Loucy (cell line): ENCODE measurements at regions not wholly inside any gene's neighbourhood (a gene's known extent, or its start where the extent isn't known, plus 50 kb on each side); places are given as distances from the start of the nearest gene placed in this dataset.

ENCODE experiments used
- H2AFZ ChIP-seq: fragments of 200-600 bp; sonication (generic); 2 replicates; pipeline ENCODE4 v1.6.0; 2016; ENCODE audit warnings: antibody characterized with exemption, mild to moderate bottlenecking, low read length, moderate library complexity
- H3F3A ChIP-seq: fragments of 200-600 bp; 2 replicates; pipeline ENCODE4 v1.6.0; 2016; ENCODE audit warnings: antibody characterized with exemption, low read depth, mild to moderate bottlenecking
- H3K27me3 ChIP-seq: fragments of 200-600 bp; sonication (generic); 2 replicates; pipeline ENCODE4 v1.6.1; 2014; ENCODE audit warnings: low read length, mild to moderate bottlenecking; ENCODE audit not compliant: insufficient read depth, poor library complexity, severe bottlenecking
- H3K36me3 ChIP-seq: fragments of 200-600 bp; sonication (generic); 2 replicates; pipeline ENCODE4 v1.6.1; 2016; ENCODE audit warnings: low read length; ENCODE audit not compliant: insufficient read depth
- H3K4me1 ChIP-seq: fragments of 200-600 bp; sonication (generic); 2 replicates; pipeline ENCODE4 v1.5.1; 2014; ENCODE audit warnings: low read length, mild to moderate bottlenecking; ENCODE audit not compliant: insufficient read depth, poor library complexity, severe bottlenecking
- H3K4me2 ChIP-seq: fragments of 200-600 bp; sonication (generic); 2 replicates; pipeline ENCODE4 v1.6.0; 2014; ENCODE audit warnings: antibody characterized with exemption, low read length, low read depth, mild to moderate bottlenecking; ENCODE audit not compliant: poor library complexity, severe bottlenecking
- H3K4me3 ChIP-seq: fragments of 200-600 bp; sonication (generic); 2 replicates; pipeline ENCODE4 v1.5.1; 2014; ENCODE audit warnings: low read length, mild to moderate bottlenecking, mixed read lengths; ENCODE audit not compliant: poor library complexity, severe bottlenecking
- H3K79me2 ChIP-seq: fragments of 200-600 bp; sonication (generic); 2 replicates; pipeline ENCODE4 v1.6.1; 2014; ENCODE audit warnings: low read length; ENCODE audit not compliant: insufficient read depth
- H3K9ac ChIP-seq: fragments of 200-600 bp; sonication (generic); 2 replicates; pipeline ENCODE4 v1.6.0; 2014; ENCODE audit warnings: mild to moderate bottlenecking, low read depth, low read length, moderate library complexity; ENCODE audit not compliant: poor library complexity, severe bottlenecking
- H3K9me2 ChIP-seq: fragments of 200-600 bp; sonication (generic); replicated peaks from 2 replicates; pipeline ENCODE4 v1.6.1; 2016; ENCODE audit warnings: low read depth, low read length, mixed read lengths
- H3K9me3 ChIP-seq: fragments of 200-600 bp; sonication (generic); 2 replicates; pipeline ENCODE4 v1.6.1; 2014; ENCODE audit warnings: mild to moderate bottlenecking, antibody characterized with exemption, low read length, low read depth; ENCODE audit not compliant: insufficient read depth
- H4K20me1 ChIP-seq: fragments of 200-600 bp; sonication (generic); 2 replicates; pipeline ENCODE4 v1.6.0; 2014; ENCODE audit warnings: antibody characterized with exemption, low read length, mild to moderate bottlenecking; ENCODE audit not compliant: insufficient read depth, poor library complexity, severe bottlenecking
- CTCF ChIP-seq: fragments of 200-600 bp; sonication (generic); conservative IDR thresholded peaks from 2 replicates; pipeline ENCODE4 v1.5.1; 2014; ENCODE audit warnings: mild to moderate bottlenecking, antibody characterized with exemption, low read length
- EZH2phosphoT487 ChIP-seq: fragments of 200-600 bp; IDR thresholded peaks from 2 replicates; pipeline ENCODE4 v1.6.1; 2018; ENCODE audit warnings: antibody characterized with exemption, mild to moderate bottlenecking, moderate library complexity, borderline replicate concordance

DNA sequence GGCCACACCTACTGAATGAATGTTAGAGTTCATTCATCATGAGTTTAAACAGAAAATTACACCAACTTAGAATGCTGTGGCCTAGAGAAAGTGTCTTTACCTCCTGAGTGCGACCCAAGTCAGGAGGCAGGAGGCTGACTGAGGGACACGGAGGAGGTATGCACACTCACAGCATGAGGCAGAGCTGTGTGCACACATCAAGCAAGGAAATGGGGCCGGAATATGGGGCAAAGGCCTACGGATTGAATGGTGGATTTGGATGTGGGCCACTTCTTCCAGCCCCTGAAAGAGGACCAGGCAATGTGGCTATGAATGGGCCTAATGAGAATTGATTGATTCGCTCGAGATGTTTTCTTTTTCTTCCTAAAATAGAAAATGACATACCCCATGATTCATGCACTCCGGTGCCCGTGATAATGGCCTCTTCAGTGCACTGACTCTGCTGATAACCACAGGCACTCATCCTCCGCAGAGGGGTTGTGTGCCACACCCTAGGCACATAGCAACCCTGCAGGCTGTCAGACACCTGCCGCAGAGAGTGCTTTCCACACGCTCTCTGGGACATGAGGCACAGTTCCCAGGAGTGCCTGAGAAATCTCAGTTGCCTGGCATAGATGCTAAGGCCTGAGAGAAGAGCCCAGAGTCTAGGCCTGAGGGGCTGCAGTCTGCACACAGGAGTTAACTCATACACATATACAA lies 155.5 kb downstream of the GLUL start:
- H3K9me3 ChIP-seq: no peaks in the 10 kb centered on the region
- H2AFZ ChIP-seq: peak overlapping the region; percentile 84
- H3K4me1 ChIP-seq: peaks cover 9% of the 10 kb centered on the region
- H3F3A ChIP-seq: no peaks in the 10 kb centered on the region
- TF ChIP-seq EZH2phosphoT487: no peak
- no peak for TF ChIP-seq CTCF
- H3K4me3 ChIP-seq: no peak overlapping the region
- H3K36me3 ChIP-seq: no peaks in the 10 kb centered on the region
- no peak overlapping the region for H3K9ac ChIP-seq
- no peaks in the 10 kb centered on the region for H3K27me3 ChIP-seq
- H3K79me2 ChIP-seq: no peaks in the 10 kb centered on the region
- H4K20me1 ChIP-seq: no peaks in the 10 kb centered on the region
- no peak overlapping the region for H3K4me2 ChIP-seq
- no peaks in the 10 kb centered on the region for H3K9me2 ChIP-seq

GRCh38 chr1:182235604-182235951 lies 156.0 kb downstream of the GLUL start:
- no peaks in the 10 kb centered on the region for H3K36me3 ChIP-seq
- no peaks in the 10 kb centered on the region for H4K20me1 ChIP-seq
- no peaks in the 10 kb centered on the region for H3K27me3 ChIP-seq
- H3K9ac ChIP-seq: no peak overlapping the region
- peak overlapping the region; percentile 84 for H2AFZ ChIP-seq
- H3K4me2 ChIP-seq: no peak overlapping the region
- H3K9me3 ChIP-seq: no peaks in the 10 kb centered on the region
- H3K9me2 ChIP-seq: no peaks in the 10 kb centered on the region
- TF ChIP-seq CTCF (no peak), EZH2phosphoT487 (no peak)
- no peaks in the 10 kb centered on the region for H3K79me2 ChIP-seq
- peaks cover 9% of the 10 kb centered on the region for H3K4me1 ChIP-seq
- no peaks in the 10 kb centered on the region for H3F3A ChIP-seq
- no peak overlapping the region for H3K4me3 ChIP-seq

DNA sequence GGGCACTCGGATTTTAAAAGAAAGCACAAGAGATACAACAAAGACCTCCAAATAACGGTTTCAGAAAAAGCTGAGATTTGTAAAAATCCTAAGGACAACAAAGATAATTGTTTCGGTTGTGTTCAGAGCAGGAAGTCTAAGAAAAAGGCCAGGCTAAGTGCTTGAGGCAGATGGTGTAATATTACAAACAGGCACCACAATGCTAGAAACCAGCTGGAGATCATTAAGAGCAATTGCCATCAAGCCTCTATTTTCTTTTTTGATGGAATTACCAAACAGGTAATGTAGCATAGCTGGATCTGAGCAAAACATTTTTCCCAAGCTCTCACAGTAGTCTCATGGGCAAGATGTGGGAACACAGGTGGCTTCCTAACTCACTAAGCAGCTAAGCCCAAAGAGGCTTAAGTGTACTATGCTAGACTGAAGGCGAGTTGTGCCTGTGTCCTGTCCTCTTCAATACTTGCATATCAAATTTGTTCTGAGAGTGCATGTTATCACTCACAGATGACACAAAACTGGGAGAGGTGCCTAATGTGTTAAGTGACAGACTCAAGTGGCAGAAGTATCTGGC lies 161.6 kb downstream of the GLUL start:
- peaks cover 7% of the 10 kb centered on the region for H3K4me1 ChIP-seq
- H3K79me2 ChIP-seq: no peaks in the 10 kb centered on the region
- H3K27me3 ChIP-seq: no peaks in the 10 kb centered on the region
- no peaks in the 10 kb centered on the region for H4K20me1 ChIP-seq
- TF ChIP-seq CTCF (no peak), EZH2phosphoT487 (no peak)
- H3F3A ChIP-seq: no peaks in the 10 kb centered on the region
- H3K4me2 ChIP-seq: no peak overlapping the region
- H3K36me3 ChIP-seq: no peaks in the 10 kb centered on the region
- no peak overlapping the region for H3K9ac ChIP-seq
- no peak overlapping the region for H3K4me3 ChIP-seq
- H3K9me3 ChIP-seq: no peaks in the 10 kb centered on the region
- peak overlapping the region; percentile 55; the same call in 1 of the 2 replicates for H2AFZ ChIP-seq
- no peaks in the 10 kb centered on the region for H3K9me2 ChIP-seq
